Activated naive CD4-positive, alpha-beta T cell treated with anti-CD3 and anti-CD28 coated beads for 36 hours (primary cell): ENCODE measurements at regions not wholly inside any gene's neighbourhood (a gene's known extent, or its start where the extent isn't known, plus 50 kb on each side); places are given as distances from the start of the nearest gene placed in this dataset.

Experiments used
- CTCF ChIA-PET: fragments of 350-600 bp; sonication (Branson Sonifier 250); formaldehyde crosslinking; loops from one replicate; lab custom pipeline; 2021; ENCODE audit warnings: antibody characterized with exemption; lab: Charles Lee
- DNase-seq: peaks from one replicate; pipeline ENCODE4 v3.0.0-alpha.2; 2020
- H3K27ac Mint-ChIP-seq: one replicate; pipeline ENCODE4 v1.8.0; 2021; ENCODE audit warnings: mild to moderate bottlenecking, mixed read lengths
- H3K27me3 Mint-ChIP-seq: one replicate; pipeline ENCODE4 v1.8.0; 2021; ENCODE audit warnings: low read depth, mixed read lengths
- H3K36me3 Mint-ChIP-seq: one replicate; pipeline ENCODE4 v1.8.0; 2021; ENCODE audit warnings: low read depth, mixed read lengths
- H3K4me1 Mint-ChIP-seq: one replicate; pipeline ENCODE4 v1.8.0; 2021; ENCODE audit warnings: low read depth, mixed read lengths
- H3K4me3 Mint-ChIP-seq: one replicate; pipeline ENCODE4 v1.8.0; 2021; ENCODE audit warnings: mild to moderate bottlenecking, moderate library complexity, mixed read lengths
- H3K9me3 Mint-ChIP-seq: one replicate; pipeline ENCODE4 v1.8.0; 2021; ENCODE audit warnings: mixed read lengths
- intact Hi-C: fragments of 100-400 bp; cut with micrococcal nuclease; formaldehyde crosslinking; loops from one replicate; pipeline ENCODE4 v1.15.1; 2023

GRCh38 chr2:116874021-116874420 is 940.5 kb upstream of the DDX18 start:
- CTCF ChIA-PET, result no interaction called here
- intact Hi-C loops, result no loop called here
- H3K9me3 Mint-ChIP-seq, result peaks cover 10% of the 10 kb centered on the region
- H3K4me1 Mint-ChIP-seq, result no peaks in the 10 kb centered on the region
- H3K36me3 Mint-ChIP-seq, result no peaks in the 10 kb centered on the region
- no peak overlapping the region for H3K4me3 Mint-ChIP-seq
- no peak overlapping the region for H3K27ac Mint-ChIP-seq
- no peaks in the 10 kb centered on the region for H3K27me3 Mint-ChIP-seq
- DNase-seq, result no peak

GRCh38 chr2:116877274-116877673 is 937.2 kb upstream of the DDX18 start:
- CTCF ChIA-PET, result no interaction called here
- intact Hi-C loops, result no loop called here
- H3K27ac Mint-ChIP-seq, result no peak overlapping the region
- H3K9me3 Mint-ChIP-seq, result peaks cover 16% of the 10 kb centered on the region
- no peaks in the 10 kb centered on the region for H3K4me1 Mint-ChIP-seq
- no peaks in the 10 kb centered on the region for H3K36me3 Mint-ChIP-seq
- no peaks in the 10 kb centered on the region for H3K27me3 Mint-ChIP-seq
- no peak overlapping the region for H3K4me3 Mint-ChIP-seq
- DNase-seq, result no peak

GRCh38 chr2:116877944-116878343 is 936.5 kb upstream of the DDX18 start:
- H3K27ac Mint-ChIP-seq, result no peak overlapping the region
- H3K4me3 Mint-ChIP-seq, result no peak overlapping the region
- peaks cover 14% of the 10 kb centered on the region for H3K9me3 Mint-ChIP-seq
- DNase-seq, result no peak
- H3K27me3 Mint-ChIP-seq, result no peaks in the 10 kb centered on the region
- CTCF ChIA-PET, result interaction anchor here (0.7 kb wide), 1 partner anchor 194 kb away, joined by 3 read pairs; no protein-coding TSS in a partner anchor
- no peaks in the 10 kb centered on the region for H3K4me1 Mint-ChIP-seq
- no peaks in the 10 kb centered on the region for H3K36me3 Mint-ChIP-seq
- intact Hi-C loops, result no loop called here

GRCh38 chr2:116879650-116880160 is 934.8 kb upstream of the DDX18 start:
- Mint-ChIP-seq H3K27ac (no peak overlapping the region), H3K36me3 (no peaks in the 10 kb centered on the region), H3K4me3 (no peak overlapping the region), H3K27me3 (no peaks in the 10 kb centered on the region), H3K9me3 (peaks cover 13% of the 10 kb centered on the region), H3K4me1 (no peaks in the 10 kb centered on the region)
- intact Hi-C loops, result no loop called here
- DNase-seq, result no peak
- CTCF ChIA-PET, result no interaction called here

GRCh38 chr2:116891191-116891590 is 923.3 kb upstream of the DDX18 start:
- intact Hi-C loops, result no loop called here
- no peaks in the 10 kb centered on the region for H3K27me3 Mint-ChIP-seq
- peaks cover 12% of the 10 kb centered on the region for H3K9me3 Mint-ChIP-seq
- DNase-seq, result no peak
- H3K4me1 Mint-ChIP-seq, result no peaks in the 10 kb centered on the region
- H3K36me3 Mint-ChIP-seq, result no peaks in the 10 kb centered on the region
- no peak overlapping the region for H3K4me3 Mint-ChIP-seq
- no peak overlapping the region for H3K27ac Mint-ChIP-seq
- CTCF ChIA-PET, result no interaction called here

GRCh38 chr2:116911540-116911939 is 903.0 kb upstream of the DDX18 start:
- CTCF ChIA-PET, result no interaction called here
- DNase-seq, result no peak
- Mint-ChIP-seq H3K4me3 (no peak overlapping the region), H3K27me3 (no peaks in the 10 kb centered on the region), H3K9me3 (peaks cover 1% of the 10 kb centered on the region), H3K27ac (no peak overlapping the region), H3K36me3 (no peaks in the 10 kb centered on the region), H3K4me1 (no peaks in the 10 kb centered on the region)
- intact Hi-C loops, result no loop called here

GRCh38 chr2:116915673-116916072 is 898.8 kb upstream of the DDX18 start:
- DNase-seq, result no peak
- no peaks in the 10 kb centered on the region for H3K36me3 Mint-ChIP-seq
- intact Hi-C loops, result no loop called here
- no peaks in the 10 kb centered on the region for H3K27me3 Mint-ChIP-seq
- H3K4me3 Mint-ChIP-seq, result no peak overlapping the region
- no peak overlapping the region for H3K27ac Mint-ChIP-seq
- no peaks in the 10 kb centered on the region for H3K9me3 Mint-ChIP-seq
- no peaks in the 10 kb centered on the region for H3K4me1 Mint-ChIP-seq
- CTCF ChIA-PET, result no interaction called here

GRCh38 chr2:116917196-116917595 is 897.3 kb upstream of the DDX18 start:
- Mint-ChIP-seq H3K4me3 (no peak overlapping the region), H3K27ac (no peak overlapping the region), H3K4me1 (no peaks in the 10 kb centered on the region), H3K9me3 (no peaks in the 10 kb centered on the region), H3K36me3 (no peaks in the 10 kb centered on the region), H3K27me3 (no peaks in the 10 kb centered on the region)
- CTCF ChIA-PET, result no interaction called here
- DNase-seq, result no peak
- intact Hi-C loops, result no loop called here

GRCh38 chr2:116918574-116918973 is 895.9 kb upstream of the DDX18 start:
- H3K9me3 Mint-ChIP-seq, result no peaks in the 10 kb centered on the region
- H3K36me3 Mint-ChIP-seq, result no peaks in the 10 kb centered on the region
- CTCF ChIA-PET, result interaction anchor here (0.6 kb wide), 1 partner anchor 128 kb away, joined by 3 read pairs; no protein-coding TSS in a partner anchor
- intact Hi-C loops, result no loop called here
- H3K4me3 Mint-ChIP-seq, result no peak overlapping the region
- H3K4me1 Mint-ChIP-seq, result no peaks in the 10 kb centered on the region
- H3K27me3 Mint-ChIP-seq, result no peaks in the 10 kb centered on the region
- DNase-seq, result no peak
- no peak overlapping the region for H3K27ac Mint-ChIP-seq

GRCh38 chr2:116922414-116922813 is 892.1 kb upstream of the DDX18 start:
- DNase-seq, result no peak
- Mint-ChIP-seq H3K27ac (no peak overlapping the region), H3K27me3 (no peaks in the 10 kb centered on the region), H3K9me3 (peaks cover 2% of the 10 kb centered on the region), H3K4me1 (no peaks in the 10 kb centered on the region), H3K4me3 (no peak overlapping the region), H3K36me3 (no peaks in the 10 kb centered on the region)
- CTCF ChIA-PET, result no interaction called here
- intact Hi-C loops, result no loop called here

GRCh38 chr2:116924509-116924908 is 890.0 kb upstream of the DDX18 start:
- DNase-seq, result no peak
- Mint-ChIP-seq H3K27me3 (no peaks in the 10 kb centered on the region), H3K36me3 (no peaks in the 10 kb centered on the region), H3K9me3 (peaks cover 5% of the 10 kb centered on the region), H3K4me3 (no peak overlapping the region), H3K4me1 (no peaks in the 10 kb centered on the region), H3K27ac (no peak overlapping the region)
- intact Hi-C loops, result no loop called here
- CTCF ChIA-PET, result no interaction called here

- intact Hi-C loops, result no loop called here
- CTCF ChIA-PET, result no interaction called here
- Mint-ChIP-seq H3K27ac (no peak overlapping the region), H3K4me1 (no peaks in the 10 kb centered on the region), H3K9me3 (peaks cover 9% of the 10 kb centered on the region), H3K4me3 (no peak overlapping the region), H3K36me3 (no peaks in the 10 kb centered on the region), H3K27me3 (no peaks in the 10 kb centered on the region)
- DNase-seq, result no peak
These were observed 879.2 kb upstream of the DDX18 start for GRCh38 chr2:116935097-116935814.

GRCh38 chr2:116948258-116948657 is 866.2 kb upstream of the DDX18 start:
- CTCF ChIA-PET, result no interaction called here
- Mint-ChIP-seq H3K27me3 (no peaks in the 10 kb centered on the region), H3K36me3 (no peaks in the 10 kb centered on the region), H3K27ac (no peak overlapping the region), H3K9me3 (peaks cover 10% of the 10 kb centered on the region), H3K4me3 (no peak overlapping the region), H3K4me1 (no peaks in the 10 kb centered on the region)
- intact Hi-C loops, result no loop called here
- no peak for DNase-seq
